B cell (primary cell): ENCODE measurements at regions not wholly inside any gene's neighbourhood (a gene's known extent, or its start where the extent isn't known, plus 50 kb on each side); places are given as distances from the start of the nearest gene placed in this dataset.

Experiments
- ATAC-seq: fragments of 200-7000 bp; cut with Tn5 transposase; one replicate; pipeline ENCODE4 v1.10.0; 2021; ENCODE audit warnings: low read depth, mild to moderate bottlenecking, moderate number of reproducible peaks, moderate library complexity
- CTCF ChIA-PET: fragments of 350-600 bp; sonication (Branson Sonifier 250); formaldehyde crosslinking; loops from one replicate; lab custom pipeline; 2021; ENCODE audit warnings: antibody characterized with exemption, inconsistent platforms; lab: Charles Lee
- POLR2A ChIA-PET: fragments of 350-600 bp; sonication (Branson Sonifier 250); formaldehyde crosslinking; loops from one replicate; lab custom pipeline; 2021; ENCODE audit warnings: antibody characterized with exemption; lab: Charles Lee
- DNase-seq: peaks from one replicate; pipeline ENCODE4 v3.0.0; 2013
- H2AFZ ChIP-seq: 2 replicates; pipeline ENCODE4 v1.6.1; 2012; ENCODE audit warnings: mild to moderate bottlenecking, low read depth, low read length; ENCODE audit not compliant: insufficient read depth, poor library complexity, severe bottlenecking
- H3K27ac ChIP-seq, 2 donors: 1 replicate in 1 of 2; 2 replicates in 1 of 2; pipeline ENCODE4 v1.5.1; 2012 to 2013; ENCODE audit warnings: low read length in 2 of 2, mild to moderate bottlenecking in 2 of 2, moderate library complexity in 1 of 2
- H3K27me3 ChIP-seq, 4 experiments: fragments of 200-600 bp in 1 of 4; sonication (generic) in 1 of 4; replicated peaks in 1 of 4; 1 replicate in 2 of 4; 2 replicates in 2 of 4; pipeline versions ENCODE4 v1.6.1 to v1.7.0; 2013 to 2016; ENCODE audit warnings: low read length in 3 of 4, mild to moderate bottlenecking in 2 of 4, mixed read lengths in 1 of 4, moderate library complexity in 1 of 4; ENCODE audit not compliant: insufficient read depth in 4 of 4, control insufficient read depth in 3 of 4; ENCODE audit errors: control extremely low read depth in 1 of 4
- H3K36me3 ChIP-seq, 2 experiments: replicated peaks in 1 of 2; 1 replicate in 1 of 2; 2 replicates in 1 of 2; pipeline versions ENCODE4 v1.6.1 to v1.7.1; 2013; ENCODE audit warnings: low read length in 1 of 2; ENCODE audit not compliant: insufficient read depth in 2 of 2, control insufficient read depth in 1 of 2; ENCODE audit errors: control extremely low read depth in 1 of 2, extremely low read depth in 1 of 2
- H3K4me1 ChIP-seq, 2 donors: fragments of 200-600 bp in 1 of 2; sonication (generic) in 1 of 2; 1 replicate in 1 of 2; 2 replicates in 1 of 2; pipeline versions ENCODE4 v1.5.1 to v1.6.1; 2013 to 2017; ENCODE audit warnings: low read length in 2 of 2; ENCODE audit not compliant: control insufficient read depth in 2 of 2, insufficient read depth in 2 of 2
- H3K4me2 ChIP-seq: replicated peaks from 2 replicates; pipeline ENCODE3; 2012; ENCODE audit warnings: mild to moderate bottlenecking, low read depth, low read length; ENCODE audit not compliant: poor library complexity, severe bottlenecking
- H3K4me3 ChIP-seq, 5 experiments: fragments of 200-600 bp in 1 of 5; sonication (generic) in 1 of 5; 1 replicate in 3 of 5; 2 replicates in 2 of 5; pipeline versions ENCODE4 v1.5.1 to v1.7.0; 2011 to 2016; ENCODE audit warnings: low read length in 4 of 5, mild to moderate bottlenecking in 4 of 5, low read depth in 2 of 5, control low read depth in 1 of 5, moderate library complexity in 1 of 5; ENCODE audit not compliant: insufficient read depth in 1 of 5; ENCODE audit errors: control extremely low read depth in 1 of 5, extremely low read depth in 1 of 5
- H3K79me2 ChIP-seq: fragments of 200-600 bp; sonication (generic); one replicate; pipeline ENCODE4 v1.6.0; 2016; ENCODE audit warnings: low read length; ENCODE audit not compliant: control insufficient read depth, insufficient read depth
- H3K9ac ChIP-seq: fragments of 200-600 bp; sonication (generic); 2 replicates; pipeline ENCODE4 v1.6.1; 2017; ENCODE audit warnings: mild to moderate bottlenecking, low read length, moderate library complexity
- H3K9me3 ChIP-seq, 3 donors: one replicate each; pipeline versions ENCODE4 v1.6.1 to v1.7.1; 2013; ENCODE audit warnings: low read length in 2 of 3; ENCODE audit not compliant: control insufficient read depth in 2 of 3, insufficient read depth in 1 of 3; ENCODE audit errors: control extremely low read depth in 1 of 3
- H4K20me1 ChIP-seq: 2 replicates; pipeline ENCODE4 v1.6.0; 2012; ENCODE audit warnings: mild to moderate bottlenecking, low read length; ENCODE audit not compliant: insufficient read depth, control insufficient read depth, poor library complexity, severe bottlenecking
- H3K27ac Mint-ChIP-seq: one replicate; pipeline ENCODE4 v1.8.0; 2021; ENCODE audit warnings: mixed read lengths
- H3K27me3 Mint-ChIP-seq: one replicate; pipeline ENCODE4 v1.8.0; 2021; ENCODE audit warnings: mixed read lengths
- H3K4me1 Mint-ChIP-seq: one replicate; pipeline ENCODE4 v1.8.0; 2021; ENCODE audit warnings: mixed read lengths
- H3K4me3 Mint-ChIP-seq: one replicate; pipeline ENCODE4 v1.8.0; 2021; ENCODE audit warnings: mixed read lengths
- H3K9me3 Mint-ChIP-seq: one replicate; pipeline ENCODE4 v1.8.0; 2022; ENCODE audit warnings: mixed read lengths; ENCODE audit not compliant: insufficient read depth
- EZH2 ChIP-seq: IDR thresholded peaks from 2 replicates; pipeline ENCODE4 v1.6.1; 2012; ENCODE audit warnings: borderline replicate concordance, low read depth, mild to moderate bottlenecking, moderate library complexity, low read length; ENCODE audit not compliant: insufficient read depth, poor library complexity, severe bottlenecking
- WGBS: methylation state at CpG from one replicate; pipeline ENCODE4 v1.1.5; 2013; ENCODE audit warnings: missing lambda C conversion rate; ENCODE audit not compliant: insufficient coverage; 5-methylcytosine and 5-hydroxymethylcytosine counted together
- intact Hi-C: fragments of 100-400 bp; cut with micrococcal nuclease; formaldehyde crosslinking; loops from one replicate; pipeline ENCODE4 v1.10.0; 2022
- TF ChIP-seq, protein P1 (sequence below): fragments of 200-600 bp; IDR thresholded peaks from one replicate; pipeline ENCODE4 v1.8.0; 2022; ENCODE audit warnings: antibody characterized with exemption, mild to moderate bottlenecking

DNA sequence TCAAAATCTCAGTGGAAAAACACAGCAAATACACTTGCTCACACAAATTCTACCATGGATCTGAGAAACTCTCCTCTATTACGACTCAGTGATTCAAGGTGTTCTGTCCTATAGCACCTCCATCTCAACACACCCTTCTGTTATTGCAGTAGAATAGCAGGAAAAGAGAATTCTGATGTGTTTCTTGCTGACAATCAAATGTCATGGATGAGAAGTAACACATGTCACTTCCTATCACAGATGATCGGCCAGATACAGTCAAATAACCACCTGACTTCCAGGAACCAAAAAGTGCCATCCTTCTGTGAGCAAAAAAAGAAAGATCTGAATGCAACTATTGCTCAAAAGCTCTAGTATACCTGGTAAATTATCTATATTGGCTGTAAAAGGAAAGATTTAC lies 734.2 kb upstream of the GBE1 start:
- intact Hi-C loops, result no loop called here
- no peak for TF ChIP-seq EZH2
- TF ChIP-seq, protein P1, sequence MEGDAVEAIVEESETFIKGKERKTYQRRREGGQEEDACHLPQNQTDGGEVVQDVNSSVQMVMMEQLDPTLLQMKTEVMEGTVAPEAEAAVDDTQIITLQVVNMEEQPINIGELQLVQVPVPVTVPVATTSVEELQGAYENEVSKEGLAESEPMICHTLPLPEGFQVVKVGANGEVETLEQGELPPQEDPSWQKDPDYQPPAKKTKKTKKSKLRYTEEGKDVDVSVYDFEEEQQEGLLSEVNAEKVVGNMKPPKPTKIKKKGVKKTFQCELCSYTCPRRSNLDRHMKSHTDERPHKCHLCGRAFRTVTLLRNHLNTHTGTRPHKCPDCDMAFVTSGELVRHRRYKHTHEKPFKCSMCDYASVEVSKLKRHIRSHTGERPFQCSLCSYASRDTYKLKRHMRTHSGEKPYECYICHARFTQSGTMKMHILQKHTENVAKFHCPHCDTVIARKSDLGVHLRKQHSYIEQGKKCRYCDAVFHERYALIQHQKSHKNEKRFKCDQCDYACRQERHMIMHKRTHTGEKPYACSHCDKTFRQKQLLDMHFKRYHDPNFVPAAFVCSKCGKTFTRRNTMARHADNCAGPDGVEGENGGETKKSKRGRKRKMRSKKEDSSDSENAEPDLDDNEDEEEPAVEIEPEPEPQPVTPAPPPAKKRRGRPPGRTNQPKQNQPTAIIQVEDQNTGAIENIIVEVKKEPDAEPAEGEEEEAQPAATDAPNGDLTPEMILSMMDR, result no peak
- H3K27ac Mint-ChIP-seq, result no peak overlapping the region

DNA sequence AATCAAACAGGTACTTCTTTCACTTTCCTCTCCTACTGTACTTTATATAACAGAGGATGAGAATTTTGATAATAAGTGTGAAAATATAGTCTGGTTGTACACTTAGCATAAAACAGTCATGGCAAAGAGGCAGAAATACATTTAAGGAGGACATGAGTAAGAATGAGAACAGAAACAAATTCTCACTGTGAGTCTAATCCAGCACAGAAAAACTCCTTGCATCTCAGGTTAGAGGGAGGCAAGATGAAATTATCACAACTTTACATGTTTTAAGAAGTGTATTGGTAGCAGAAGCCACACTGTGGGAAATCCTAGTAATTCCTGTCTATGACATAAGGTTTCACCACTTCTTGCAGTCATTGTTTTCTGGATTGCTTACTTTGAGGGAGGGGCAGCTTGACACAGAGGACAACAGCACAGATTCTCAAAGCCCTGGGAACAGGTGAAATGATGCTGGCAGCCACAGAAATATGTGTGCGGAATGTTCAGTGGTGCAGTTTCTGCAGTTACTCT lies 733.6 kb upstream of the GBE1 start:
- no peak for ATAC-seq
- no peak for DNase-seq
- TF ChIP-seq EZH2, result no peak
- TF ChIP-seq, protein P1, result no peak
- no peaks in the 10 kb centered on the region for H3K27me3 Mint-ChIP-seq
- H3K9me3 Mint-ChIP-seq, result no peaks in the 10 kb centered on the region
- H3K4me1 ChIP-seq, result no peaks in the 10 kb centered on the region
- H3K9me3 ChIP-seq, result peaks cover 0 to 7% (median 0%) of the 10 kb centered on the region in 3 donors
- H3K4me3 Mint-ChIP-seq, result no peak overlapping the region
- H3K9ac ChIP-seq, result no peak overlapping the region
- intact Hi-C loops, result no loop called here
- POLR2A ChIA-PET, result no interaction called here
- WGBS, result 100% methylated on average over 1 of the region's 1 CpG
- no peak overlapping the region for H2AFZ ChIP-seq
- no peaks in the 10 kb centered on the region for H4K20me1 ChIP-seq
- CTCF ChIA-PET, result no interaction called here
- H3K36me3 ChIP-seq, result no peaks in the 10 kb centered on the region
- no peak overlapping the region for H3K4me2 ChIP-seq
- no peaks in the 10 kb centered on the region for H3K79me2 ChIP-seq
- no peak overlapping the region for H3K4me3 ChIP-seq
- H3K27ac ChIP-seq, result no peak overlapping the region
- no peaks in the 10 kb centered on the region for H3K27me3 ChIP-seq
- H3K27ac Mint-ChIP-seq, result no peak overlapping the region
- H3K4me1 Mint-ChIP-seq, result no peaks in the 10 kb centered on the region

More for the DNA sequence above, 734.2 kb upstream of the GBE1 start:
- peaks cover 0 to 7% (median 0%) of the 10 kb centered on the region in 3 donors for H3K9me3 ChIP-seq
- no peaks in the 10 kb centered on the region for H3K36me3 ChIP-seq
- H4K20me1 ChIP-seq, result no peaks in the 10 kb centered on the region
- ChIA-PET CTCF (no interaction called here), POLR2A (no interaction called here)
- H3K4me1 ChIP-seq, result no peaks in the 10 kb centered on the region
- Mint-ChIP-seq H3K9me3 (no peaks in the 10 kb centered on the region), H3K4me1 (no peaks in the 10 kb centered on the region), H3K27me3 (no peaks in the 10 kb centered on the region), H3K4me3 (no peak overlapping the region)
- no peak overlapping the region for H3K4me3 ChIP-seq
- no peak overlapping the region for H3K27ac ChIP-seq
- no peak overlapping the region for H3K9ac ChIP-seq
- WGBS, result no CpG with 5 or more reads among the region's 2 CpGs
- ATAC-seq (no peak), DNase-seq (no peak)
- no peaks in the 10 kb centered on the region for H3K27me3 ChIP-seq
- H3K4me2 ChIP-seq, result no peak overlapping the region
- H3K79me2 ChIP-seq, result no peaks in the 10 kb centered on the region
- H2AFZ ChIP-seq, result no peak overlapping the region
